Muscle of leg (tissue), 3 donors: ENCODE measurements at regions not wholly inside any gene's neighbourhood (a gene's known extent, or its start where the extent isn't known, plus 50 kb on each side); places are given as distances from the start of the nearest gene placed in this dataset.

Experiments
- DNase-seq: peaks from one replicate; pipeline ENCODE4 v3.0.0; 2013
- H3K27ac ChIP-seq: one replicate; pipeline ENCODE4 v1.5.1; 2013; ENCODE audit warnings: mild to moderate bottlenecking, low read length, control low read depth
- H3K27me3 ChIP-seq: one replicate; pipeline ENCODE4 v1.6.1; 2013; ENCODE audit warnings: low read length; ENCODE audit not compliant: control insufficient read depth, insufficient read depth
- H3K36me3 ChIP-seq: one replicate; pipeline ENCODE4 v1.6.1; 2013; ENCODE audit warnings: low read length; ENCODE audit not compliant: control insufficient read depth, insufficient read depth
- H3K4me1 ChIP-seq: one replicate; pipeline ENCODE4 v1.6.1; 2013; ENCODE audit warnings: low read length; ENCODE audit not compliant: control insufficient read depth, insufficient read depth
- H3K4me3 ChIP-seq: one replicate; pipeline ENCODE4 v1.5.1; 2013; ENCODE audit warnings: low read length, control low read depth
- H3K9me3 ChIP-seq: replicated peaks from 2 replicates; pipeline ENCODE4 v1.6.1; 2013; ENCODE audit warnings: low read depth, low read length; ENCODE audit not compliant: control insufficient read depth
- WGBS: methylation state at CpG from one replicate; pipeline ENCODE4 v1.1.5; 2013; ENCODE audit warnings: missing lambda C conversion rate; ENCODE audit not compliant: insufficient coverage; 5-methylcytosine and 5-hydroxymethylcytosine counted together

GRCh38 chr10:55368467-55368866, 567.4 kb upstream of the PCDH15 start:
- Histone ChIP-seq H3K4me3 (no peak overlapping the region), H3K27ac (no peak overlapping the region), H3K9me3 (no peaks in the 10 kb centered on the region), H3K27me3 (no peaks in the 10 kb centered on the region), H3K36me3 (no peaks in the 10 kb centered on the region), H3K4me1 (no peaks in the 10 kb centered on the region)
- DNase-seq: no peak
- no CpG with 5 or more reads among the region's 2 CpGs for WGBS

DNA sequence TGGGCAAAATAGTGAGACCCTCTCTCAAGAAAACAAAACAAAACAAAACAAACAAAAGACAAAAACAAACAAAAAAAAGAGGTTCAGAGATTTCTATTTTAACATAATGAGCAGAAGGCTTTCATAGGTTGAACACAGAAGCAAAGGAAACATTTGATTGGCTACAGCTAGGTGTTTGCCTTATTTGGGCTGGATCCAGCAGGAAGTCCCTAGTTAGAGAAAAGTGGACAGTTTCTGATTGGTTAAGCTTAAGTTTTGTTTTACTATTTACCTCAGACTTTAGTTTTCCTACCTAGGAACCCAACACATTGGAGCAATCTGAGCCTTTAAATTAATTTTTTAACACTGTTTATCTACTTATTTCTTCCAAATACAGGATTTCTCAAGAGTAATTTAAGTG, 566.5 kb upstream of the PCDH15 start:
- Histone ChIP-seq H3K36me3 (no peaks in the 10 kb centered on the region), H3K4me1 (no peaks in the 10 kb centered on the region), H3K27ac (no peak overlapping the region), H3K9me3 (no peaks in the 10 kb centered on the region), H3K27me3 (no peaks in the 10 kb centered on the region), H3K4me3 (no peak overlapping the region)
- DNase-seq: no peak

GRCh38 chr10:55358539-55358938, 557.5 kb upstream of the PCDH15 start:
- no peak overlapping the region for H3K4me3 ChIP-seq
- no peaks in the 10 kb centered on the region for H3K27me3 ChIP-seq
- H3K36me3 ChIP-seq: no peaks in the 10 kb centered on the region
- H3K27ac ChIP-seq: no peak overlapping the region
- DNase-seq: no peak
- WGBS: no CpG with 5 or more reads among the region's 2 CpGs
- no peaks in the 10 kb centered on the region for H3K4me1 ChIP-seq
- no peaks in the 10 kb centered on the region for H3K9me3 ChIP-seq

- WGBS: no CpG with 5 or more reads among the region's 1 CpG
- Histone ChIP-seq H3K27ac (no peak overlapping the region), H3K27me3 (no peaks in the 10 kb centered on the region), H3K4me1 (no peaks in the 10 kb centered on the region), H3K36me3 (no peaks in the 10 kb centered on the region), H3K4me3 (no peak overlapping the region), H3K9me3 (no peaks in the 10 kb centered on the region)
- no peak for DNase-seq
These were observed 552.4 kb upstream of the PCDH15 start for GRCh38 chr10:55353414-55353813.

GRCh38 chr10:55351431-55351830, 550.4 kb upstream of the PCDH15 start:
- H3K4me3 ChIP-seq: no peak overlapping the region
- no peaks in the 10 kb centered on the region for H3K36me3 ChIP-seq
- DNase-seq: no peak
- no peaks in the 10 kb centered on the region for H3K4me1 ChIP-seq
- H3K9me3 ChIP-seq: no peaks in the 10 kb centered on the region
- H3K27ac ChIP-seq: no peak overlapping the region
- no CpG with 5 or more reads among the region's 2 CpGs for WGBS
- no peaks in the 10 kb centered on the region for H3K27me3 ChIP-seq

- Histone ChIP-seq H3K27ac (no peak overlapping the region), H3K4me3 (no peak overlapping the region), H3K36me3 (no peaks in the 10 kb centered on the region), H3K9me3 (no peaks in the 10 kb centered on the region), H3K27me3 (no peaks in the 10 kb centered on the region), H3K4me1 (no peaks in the 10 kb centered on the region)
- no peak for DNase-seq
These were observed 547.5 kb upstream of the PCDH15 start for GRCh38 chr10:55348534-55348933.

DNA sequence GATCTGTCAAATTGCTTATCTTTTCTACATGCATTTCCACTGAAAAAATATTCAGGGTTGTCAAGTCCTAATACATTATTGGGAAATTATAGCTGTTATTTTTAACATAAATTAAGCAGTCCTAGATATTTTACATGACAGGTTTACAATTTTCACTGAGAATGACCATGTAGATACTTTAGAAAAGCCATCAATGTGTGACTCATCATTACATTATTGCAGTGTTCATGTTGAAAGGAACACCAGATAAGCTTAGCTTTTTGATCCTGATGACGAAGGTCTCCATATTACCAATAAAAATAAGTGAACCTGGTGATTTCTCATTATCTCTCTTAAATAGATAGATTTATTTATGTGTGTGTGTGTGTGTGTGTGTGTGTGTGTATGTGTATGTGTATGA, 529.5 kb upstream of the PCDH15 start:
- H3K4me1 ChIP-seq: no peaks in the 10 kb centered on the region
- H3K27ac ChIP-seq: no peak overlapping the region
- DNase-seq: no peak
- no peaks in the 10 kb centered on the region for H3K9me3 ChIP-seq
- no peaks in the 10 kb centered on the region for H3K36me3 ChIP-seq
- H3K4me3 ChIP-seq: no peak overlapping the region
- no peaks in the 10 kb centered on the region for H3K27me3 ChIP-seq
- WGBS: no CpG with 5 or more reads among the region's 1 CpG

GRCh38 chr10:55329796-55330195, 528.8 kb upstream of the PCDH15 start:
- Histone ChIP-seq H3K27ac (no peak overlapping the region), H3K27me3 (no peaks in the 10 kb centered on the region), H3K4me3 (no peak overlapping the region), H3K4me1 (no peaks in the 10 kb centered on the region), H3K9me3 (no peaks in the 10 kb centered on the region), H3K36me3 (no peaks in the 10 kb centered on the region)
- no peak for DNase-seq

DNA sequence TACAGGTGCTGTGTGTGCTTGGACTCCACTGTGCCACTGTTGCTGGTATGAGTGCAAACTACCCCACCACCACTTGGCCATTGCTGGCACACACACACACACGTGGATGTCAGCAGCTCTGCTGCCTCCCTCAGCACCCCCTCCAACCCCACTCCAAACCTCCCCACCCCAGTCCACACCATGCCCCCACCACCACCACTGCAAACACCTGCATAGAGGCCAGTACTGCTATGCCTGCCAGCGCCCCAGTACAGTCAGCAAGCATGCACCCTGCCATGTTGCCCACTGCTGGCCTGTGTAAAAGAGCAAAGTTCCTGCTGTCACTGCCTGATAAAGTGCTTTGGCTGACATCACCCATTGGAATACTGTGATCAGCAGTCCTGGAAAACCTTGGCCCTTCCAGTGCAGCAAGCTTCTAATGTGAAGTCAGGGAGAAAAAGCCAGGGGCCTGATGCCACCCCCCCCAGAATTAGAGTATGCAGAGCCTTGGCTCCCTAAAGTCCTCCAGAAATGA, 519.2 kb upstream of the PCDH15 start:
- DNase-seq: no peak
- no peaks in the 10 kb centered on the region for H3K4me1 ChIP-seq

DNA sequence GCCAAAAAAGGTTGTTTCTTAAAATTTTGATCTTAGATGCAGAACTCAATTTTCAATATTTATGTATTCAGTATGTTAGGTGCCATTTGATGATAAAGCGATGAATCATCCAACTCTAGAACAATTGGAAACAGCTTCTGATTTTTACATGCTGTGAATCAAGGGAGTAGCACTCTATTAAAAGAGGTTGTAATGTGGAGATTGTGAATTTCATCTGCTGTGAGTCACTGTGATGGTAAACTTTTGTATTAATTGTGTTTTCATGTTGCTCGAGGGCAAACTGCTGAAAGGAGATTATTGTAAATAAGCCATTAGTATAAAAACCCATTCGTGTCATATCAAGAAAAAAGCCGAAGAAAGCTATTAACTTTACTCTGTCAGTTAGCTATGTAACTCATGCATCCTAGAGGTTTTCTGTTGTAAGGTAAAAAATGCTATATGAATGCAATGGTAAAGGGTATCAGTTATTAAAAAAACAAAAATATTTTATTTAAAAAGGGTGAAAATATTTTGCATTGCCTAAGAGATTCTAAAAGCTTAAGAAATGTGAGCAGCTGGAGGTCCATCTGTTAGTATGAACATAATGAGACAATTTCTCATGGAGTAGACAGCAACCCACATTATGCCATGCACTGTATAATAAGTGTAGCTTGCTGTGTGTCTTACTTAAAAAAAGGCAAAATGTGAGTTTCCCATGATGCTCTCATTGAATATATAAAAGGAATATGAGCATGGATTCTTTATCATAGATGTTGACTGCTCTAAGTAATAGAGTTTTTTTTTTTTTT, 511.0 kb upstream of the PCDH15 start:
- no peaks in the 10 kb centered on the region for H3K4me1 ChIP-seq
- H3K4me3 ChIP-seq: no peak overlapping the region
- H3K36me3 ChIP-seq: no peaks in the 10 kb centered on the region
- H3K9me3 ChIP-seq: no peaks in the 10 kb centered on the region
- H3K27me3 ChIP-seq: no peaks in the 10 kb centered on the region
- no CpG with 5 or more reads among the region's 4 CpGs for WGBS
- DNase-seq: no peak
- H3K27ac ChIP-seq: no peak overlapping the region

More for the DNA sequence above, 519.2 kb upstream of the PCDH15 start:
- 78% methylated on average over 2 of the region's 2 CpGs for WGBS
- Histone ChIP-seq H3K9me3 (no peaks in the 10 kb centered on the region), H3K27me3 (no peaks in the 10 kb centered on the region), H3K27ac (no peak overlapping the region), H3K36me3 (no peaks in the 10 kb centered on the region), H3K4me3 (no peak overlapping the region)

GRCh38 chr10:55310143-55310542, 509.1 kb upstream of the PCDH15 start:
- DNase-seq: no peak
- H3K4me3 ChIP-seq: no peak overlapping the region
- H3K36me3 ChIP-seq: no peaks in the 10 kb centered on the region
- WGBS: no CpG with 5 or more reads among the region's 1 CpG
- H3K9me3 ChIP-seq: no peaks in the 10 kb centered on the region
- H3K27me3 ChIP-seq: no peaks in the 10 kb centered on the region
- no peak overlapping the region for H3K27ac ChIP-seq
- no peaks in the 10 kb centered on the region for H3K4me1 ChIP-seq
